ENCODE measurements at regions not wholly inside any gene's neighbourhood (a gene's known extent, or its start where the extent isn't known, plus 50 kb on each side); places are given as distances from the start of the nearest gene placed in this dataset.
"Not testable (repeated sequence)": the region's sequence is repeated elsewhere in the genome, so short reads cannot be mapped to it uniquely, and the experiment has no call there.

DNA sequence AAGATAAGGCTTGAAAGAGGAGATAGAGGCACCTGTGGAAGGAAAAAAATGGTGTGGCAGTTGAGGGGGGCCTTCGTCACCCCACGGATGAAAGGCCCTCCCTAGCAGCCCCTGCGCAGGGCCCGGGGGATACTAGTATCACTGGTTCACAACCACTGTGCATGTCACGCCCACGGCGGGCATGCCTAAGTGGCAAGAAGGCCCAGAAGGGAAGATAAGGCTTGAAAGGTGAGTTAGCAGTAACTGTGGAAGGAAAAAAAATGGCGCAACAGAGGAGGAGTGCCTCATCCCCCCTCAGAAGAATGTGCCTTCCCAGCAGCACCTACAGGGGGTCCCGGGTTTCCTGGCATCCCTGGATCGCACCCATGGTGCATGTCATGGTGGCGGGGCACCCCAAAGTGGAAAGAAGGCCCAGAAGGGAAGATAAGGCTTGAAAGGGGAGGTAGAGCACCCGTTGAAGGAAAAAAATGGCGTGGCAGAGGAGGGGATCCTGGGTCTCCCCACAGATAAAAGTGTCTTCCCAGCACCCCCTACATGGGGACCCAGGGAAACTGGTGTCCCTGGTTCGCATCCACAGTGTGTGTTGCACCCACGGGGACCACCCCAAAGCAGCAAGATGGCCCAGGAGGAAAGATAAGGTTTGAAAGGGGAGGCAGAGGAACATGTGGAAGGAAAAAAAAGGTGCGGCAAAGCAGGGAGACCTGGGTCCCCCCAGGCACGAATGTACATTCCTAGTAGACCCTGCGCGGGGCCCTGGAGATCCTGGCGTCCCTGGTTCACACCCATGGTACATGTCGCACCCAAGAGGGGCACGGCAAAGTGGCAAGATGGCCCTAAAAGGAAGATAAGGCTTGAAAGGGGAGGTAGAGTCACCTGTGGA lies 279.2 kb downstream of the ALG10 start:
- DNase-seq (ENCODE audit: low read depth in 2 of 3, low spot score in 1 of 3): no peak

DNA sequence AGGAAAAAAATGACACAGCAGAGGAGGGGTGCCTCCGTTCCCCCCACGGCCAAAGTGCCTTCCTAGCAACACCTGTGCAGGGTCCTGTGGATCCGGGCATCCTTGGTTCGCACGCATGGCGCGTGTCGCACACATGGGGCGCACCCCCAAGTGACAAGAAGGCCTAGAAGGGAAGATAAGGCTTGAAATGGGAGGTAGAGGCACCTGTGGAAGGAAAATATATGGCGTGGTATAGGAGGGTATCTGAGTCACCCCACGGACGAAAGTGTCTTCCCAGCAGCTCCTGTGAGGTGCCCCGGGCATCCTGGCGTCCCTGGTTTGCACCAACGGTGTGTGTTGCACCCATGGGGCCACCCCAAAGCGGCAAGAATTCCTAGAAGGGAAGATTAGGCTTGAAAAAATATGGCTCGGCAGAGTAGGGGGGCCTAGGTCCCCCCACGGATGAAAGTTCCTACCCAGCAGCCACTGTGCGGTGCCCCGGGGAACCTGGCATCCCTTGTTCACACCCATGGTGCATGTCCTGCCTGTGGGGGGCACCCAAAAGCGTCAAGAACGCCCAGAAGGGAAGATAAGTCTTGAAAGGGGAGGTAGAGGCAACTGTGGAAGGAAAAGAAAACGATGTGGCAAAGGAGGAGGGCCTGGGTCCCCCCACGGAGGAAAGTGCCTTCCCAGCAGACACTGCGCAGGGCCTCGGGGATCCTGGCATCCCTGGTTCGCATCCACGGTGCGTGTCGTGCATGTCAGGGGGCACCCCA lies 280.0 kb downstream of the ALG10 start:
- no peak for DNase-seq (ENCODE audit: low read depth in 2 of 3, low spot score in 1 of 3)

DNA sequence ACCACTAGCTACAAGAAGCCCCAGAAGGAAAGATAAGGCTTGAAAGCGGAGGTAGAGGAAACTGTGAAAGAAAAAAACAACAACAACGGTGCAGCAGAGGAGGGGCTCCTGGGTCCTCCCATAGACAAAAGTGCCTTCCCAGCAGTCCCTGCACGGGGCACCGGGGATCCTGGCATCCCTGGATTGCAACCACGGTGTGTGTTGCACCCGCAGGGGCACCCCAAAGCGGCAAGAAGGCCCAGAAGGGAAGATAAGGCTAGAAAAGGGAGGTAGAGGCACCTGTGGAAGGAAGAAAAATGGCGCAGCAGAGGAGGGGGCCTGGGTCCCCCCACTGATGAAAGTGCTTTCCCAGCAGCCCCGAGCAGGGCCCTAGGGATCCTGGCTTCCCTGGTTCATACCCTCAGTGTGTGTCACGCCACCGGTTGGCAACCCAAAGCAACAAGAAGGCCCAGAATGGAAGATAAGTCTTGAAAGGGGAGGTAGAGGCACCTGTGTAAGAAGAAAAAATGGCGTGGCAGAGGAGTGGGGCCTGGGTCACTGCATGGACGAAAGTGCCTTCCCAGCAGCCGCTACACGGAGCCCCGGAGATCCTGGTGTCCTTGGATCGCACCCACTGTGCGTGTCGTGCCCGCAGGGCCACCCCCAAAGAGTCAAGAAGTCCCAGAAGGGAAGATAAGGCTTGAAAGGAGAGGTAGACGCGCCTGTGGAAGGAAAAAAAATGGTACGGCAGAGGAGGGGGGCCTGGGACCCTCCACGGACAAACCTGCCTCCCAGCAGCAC lies 281.0 kb downstream of the ALG10 start:
- no peak for DNase-seq (ENCODE audit: low read depth in 2 of 3, low spot score in 1 of 3)

DNA sequence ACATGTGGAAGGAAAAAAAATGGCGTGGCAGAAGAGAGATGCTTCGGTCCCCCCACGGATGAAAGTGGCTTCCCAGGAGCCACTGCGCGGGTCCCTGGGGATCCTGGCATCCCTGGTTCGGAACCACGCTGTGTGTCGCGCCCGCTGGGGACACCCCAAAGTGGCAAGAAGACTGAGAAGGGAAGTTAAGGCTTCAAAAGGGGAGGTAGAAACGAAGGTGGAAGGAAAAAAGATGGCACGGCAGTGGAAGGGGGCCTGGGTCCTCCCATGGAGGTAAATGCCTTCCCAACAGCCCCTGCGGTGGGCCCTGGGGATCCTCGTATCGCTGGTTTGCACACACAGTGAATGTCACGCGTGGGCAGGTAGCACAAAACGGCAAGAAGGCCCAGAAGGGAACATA lies 281.7 kb downstream of the ALG10 start:
- no peak for DNase-seq (ENCODE audit: low read depth in 2 of 3, low spot score in 1 of 3)

DNA sequence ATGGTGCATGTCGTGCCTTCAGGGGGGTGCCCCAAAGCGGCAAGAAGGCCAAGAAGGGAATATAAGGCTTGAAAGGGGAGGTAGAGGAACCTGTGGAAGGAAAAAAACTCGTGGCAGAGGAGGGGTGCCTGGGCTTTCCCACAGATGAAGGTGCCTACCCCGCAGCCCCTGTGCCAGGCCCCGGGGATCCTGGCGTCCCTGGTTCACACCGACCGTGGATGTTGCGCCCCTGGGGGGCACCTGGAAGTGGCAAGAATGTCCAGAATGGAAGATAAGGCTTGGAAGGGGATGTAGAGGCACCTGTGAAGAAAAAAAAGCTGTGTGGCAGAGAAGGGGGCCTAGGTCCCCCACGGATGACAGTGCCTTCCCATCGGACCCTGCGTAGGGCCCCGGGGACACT lies 282.2 kb downstream of the ALG10 start:
- no peak for DNase-seq (ENCODE audit: low read depth in 2 of 3, low spot score in 1 of 3)

DNA sequence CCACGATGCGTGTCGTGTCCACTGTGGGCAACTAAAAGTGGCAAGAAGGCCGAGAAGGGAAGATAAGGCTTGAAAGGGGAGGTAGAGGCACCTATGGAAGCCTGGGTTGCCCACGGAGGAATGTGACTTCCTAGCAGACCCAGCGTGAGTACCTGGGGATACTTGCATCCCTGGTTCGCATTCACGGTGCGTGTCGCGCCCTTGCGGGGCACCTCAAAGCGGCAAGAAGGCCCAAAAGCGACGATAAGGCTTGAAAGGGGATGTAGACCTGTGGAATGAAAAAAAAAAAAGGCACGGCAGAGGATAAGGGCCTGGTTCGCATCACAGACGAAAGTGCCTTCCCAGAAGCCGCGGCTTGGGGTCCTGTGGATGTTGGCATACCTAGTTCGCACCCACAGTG lies 282.9 kb downstream of the ALG10 start:
- no peak for DNase-seq (ENCODE audit: low read depth in 2 of 3, low spot score in 1 of 3)

DNA sequence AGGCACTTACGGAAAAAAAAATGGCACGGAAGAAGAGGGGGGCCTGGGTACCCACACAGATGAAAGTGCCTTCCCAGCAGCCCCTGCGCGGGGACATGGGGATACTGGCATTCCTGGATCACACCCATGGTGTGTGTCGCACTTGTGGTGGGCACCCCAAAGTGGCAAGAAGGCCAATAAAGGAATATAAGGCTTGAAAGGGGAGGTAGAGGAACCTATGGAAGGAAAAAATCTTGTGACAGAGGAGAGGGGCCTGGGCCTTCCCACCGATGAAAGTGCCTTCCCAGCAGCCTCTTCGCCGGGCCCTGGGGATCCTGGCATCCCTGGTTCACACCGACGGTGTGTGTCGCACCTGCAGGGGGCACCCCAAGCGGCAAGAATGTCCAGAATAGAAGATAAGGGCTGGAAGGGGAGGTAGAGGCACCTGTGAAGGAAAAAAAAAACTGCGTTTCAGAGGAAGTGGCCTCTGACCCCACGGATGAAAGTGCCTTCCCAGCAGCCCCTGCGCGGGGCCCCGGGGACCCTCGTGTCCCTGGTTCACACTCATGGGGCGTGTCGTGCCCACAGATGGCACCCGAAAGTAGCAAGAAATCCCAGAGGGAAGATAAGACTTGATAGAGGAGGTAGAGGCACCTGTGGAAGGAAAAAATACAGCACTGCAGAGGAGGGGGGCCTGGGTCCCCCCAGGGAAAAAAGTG lies 284.0 kb downstream of the ALG10 start:
- DNase-seq (ENCODE audit: low read depth in 2 of 3, low spot score in 1 of 3): no peak

DNA sequence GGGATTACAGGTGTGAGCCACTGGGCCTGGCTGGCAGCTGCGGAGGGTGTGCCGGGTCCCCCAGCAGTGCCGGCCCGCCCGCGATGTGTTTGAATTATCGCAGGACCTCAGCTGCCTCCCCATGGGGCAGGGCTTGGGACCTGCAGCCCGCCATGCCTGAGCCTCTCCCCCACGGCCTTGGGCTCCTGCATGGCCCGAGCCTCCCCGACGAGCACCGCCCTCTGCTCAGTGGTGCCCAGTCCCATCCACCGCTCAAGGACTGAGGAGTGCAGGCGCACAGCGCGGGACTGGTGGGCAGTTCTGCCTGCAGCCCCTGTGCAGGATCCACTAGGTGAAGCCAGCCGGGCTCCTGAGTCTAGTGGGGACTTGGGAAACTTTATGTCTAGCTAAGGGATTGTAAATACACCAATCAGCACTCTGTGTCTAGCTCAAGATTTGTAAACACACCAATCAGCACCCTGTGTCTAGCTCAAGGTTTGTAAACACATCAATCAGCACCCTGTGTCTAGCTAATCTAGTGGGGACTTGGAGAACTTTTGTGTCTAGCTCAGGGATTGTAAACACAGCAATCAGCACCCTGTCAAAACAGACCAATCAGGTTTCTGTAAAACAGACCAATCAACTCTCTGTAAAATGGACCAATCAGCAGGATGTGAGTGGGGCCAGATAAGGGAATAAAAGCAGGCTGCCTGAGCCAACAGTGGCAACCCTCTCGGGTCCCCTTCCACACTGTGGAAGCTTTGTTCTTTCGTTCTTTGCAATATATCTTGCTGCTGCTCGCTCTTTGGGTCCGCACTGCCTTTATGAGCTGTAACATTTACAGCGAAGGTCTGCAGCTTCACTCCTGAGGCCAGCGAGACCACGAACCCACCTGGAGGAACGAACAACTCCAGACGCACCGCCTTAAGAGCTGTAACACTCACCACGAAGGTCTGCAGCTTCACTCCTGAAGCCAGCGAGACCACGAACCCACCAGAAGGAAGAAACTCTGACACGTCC lies 287.8 kb downstream of the ALG10 start:
- DNase-seq (ENCODE audit: low read depth in 2 of 3, low spot score in 1 of 3): not testable (repeated sequence)

DNA sequence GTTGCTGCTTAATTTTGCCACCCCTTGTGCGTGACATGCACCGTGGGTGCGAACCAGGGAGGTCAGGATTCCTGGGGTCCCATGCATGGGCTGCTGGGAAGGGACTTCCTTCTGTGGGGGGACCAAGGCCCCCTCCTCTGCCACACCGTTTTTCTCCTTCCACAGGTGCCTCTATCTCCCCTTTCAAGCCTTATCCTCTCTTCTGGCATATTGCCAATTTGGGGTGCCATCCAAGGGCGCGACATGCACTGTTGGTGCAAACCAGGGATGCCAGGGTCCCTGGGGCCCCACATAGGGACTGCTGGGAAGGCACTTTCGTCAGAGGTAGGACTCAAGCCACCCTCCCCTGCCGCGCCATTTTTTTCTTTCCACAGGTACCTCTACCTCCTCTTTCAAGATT lies 289.0 kb downstream of the ALG10 start:
- DNase-seq (ENCODE audit: low read depth in 2 of 3, low spot score in 1 of 3): no peak

DNA sequence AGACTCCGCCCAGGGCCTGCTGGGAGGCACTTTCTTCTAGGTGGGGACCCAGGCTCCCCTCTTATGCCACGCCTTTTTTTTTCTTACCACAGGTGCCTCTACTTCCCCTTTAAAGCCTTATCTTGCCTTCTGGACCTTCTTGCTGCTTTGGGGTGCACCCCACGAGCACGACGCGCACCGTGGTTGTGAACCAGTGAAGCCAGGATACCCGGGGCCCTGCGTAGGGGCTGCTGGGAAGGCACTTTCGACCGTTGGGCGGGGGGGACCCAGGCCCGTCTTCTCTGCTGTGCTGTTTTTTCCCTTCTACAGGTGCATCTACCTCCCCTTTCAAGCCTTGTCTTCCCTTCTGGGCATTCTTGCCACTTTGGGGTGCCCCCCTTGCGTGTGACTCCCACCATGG lies 305.4 kb downstream of the ALG10 start:
- DNase-seq (ENCODE audit: low read depth in 2 of 3, low spot score in 1 of 3): no peak

DNA sequence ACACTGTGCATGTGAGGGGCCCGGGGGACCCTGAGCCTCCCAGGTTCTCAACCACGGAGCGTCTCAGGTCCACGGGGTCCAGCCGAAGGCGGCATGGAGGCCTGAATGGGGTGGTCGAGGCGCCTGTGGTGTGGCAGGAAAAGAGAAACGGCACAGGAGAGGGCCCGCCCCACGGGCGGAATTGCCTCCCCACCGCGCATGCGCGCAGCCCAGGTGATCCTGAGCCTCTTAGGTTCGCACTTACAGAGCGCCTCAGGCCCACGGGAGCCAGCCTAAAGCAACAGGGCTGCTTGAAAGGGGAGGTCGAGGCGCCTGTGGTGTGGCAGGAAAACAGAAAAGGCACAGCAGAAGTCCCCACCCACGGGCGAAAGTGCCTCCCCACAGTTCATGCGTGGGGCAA lies 311.0 kb downstream of the ALG10 start:
- DNase-seq (ENCODE audit: low read depth in 2 of 3, low spot score in 1 of 3): no peak

DNA sequence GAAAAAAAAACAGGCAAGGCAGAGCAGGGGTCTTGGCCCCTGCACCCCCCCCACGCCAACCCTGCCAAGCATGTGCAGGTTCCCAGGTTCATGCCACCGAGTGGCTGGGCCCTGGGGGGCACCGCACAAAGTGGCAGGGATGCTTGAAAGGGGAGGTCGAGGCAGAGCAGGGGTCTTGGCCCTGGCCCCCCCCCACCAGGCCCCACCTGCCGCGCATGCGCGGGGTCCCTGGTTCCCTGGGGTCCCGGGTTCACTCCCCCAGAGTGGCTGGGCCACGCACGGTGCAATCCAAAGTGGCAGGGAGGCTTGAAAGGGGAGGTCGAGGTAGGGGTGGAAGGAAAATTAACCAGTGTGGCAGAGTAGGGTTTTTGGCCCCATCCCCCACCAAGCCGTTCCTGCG lies 312.2 kb downstream of the ALG10 start:
- DNase-seq (ENCODE audit: low read depth in 2 of 3, low spot score in 1 of 3): no peak

DNA sequence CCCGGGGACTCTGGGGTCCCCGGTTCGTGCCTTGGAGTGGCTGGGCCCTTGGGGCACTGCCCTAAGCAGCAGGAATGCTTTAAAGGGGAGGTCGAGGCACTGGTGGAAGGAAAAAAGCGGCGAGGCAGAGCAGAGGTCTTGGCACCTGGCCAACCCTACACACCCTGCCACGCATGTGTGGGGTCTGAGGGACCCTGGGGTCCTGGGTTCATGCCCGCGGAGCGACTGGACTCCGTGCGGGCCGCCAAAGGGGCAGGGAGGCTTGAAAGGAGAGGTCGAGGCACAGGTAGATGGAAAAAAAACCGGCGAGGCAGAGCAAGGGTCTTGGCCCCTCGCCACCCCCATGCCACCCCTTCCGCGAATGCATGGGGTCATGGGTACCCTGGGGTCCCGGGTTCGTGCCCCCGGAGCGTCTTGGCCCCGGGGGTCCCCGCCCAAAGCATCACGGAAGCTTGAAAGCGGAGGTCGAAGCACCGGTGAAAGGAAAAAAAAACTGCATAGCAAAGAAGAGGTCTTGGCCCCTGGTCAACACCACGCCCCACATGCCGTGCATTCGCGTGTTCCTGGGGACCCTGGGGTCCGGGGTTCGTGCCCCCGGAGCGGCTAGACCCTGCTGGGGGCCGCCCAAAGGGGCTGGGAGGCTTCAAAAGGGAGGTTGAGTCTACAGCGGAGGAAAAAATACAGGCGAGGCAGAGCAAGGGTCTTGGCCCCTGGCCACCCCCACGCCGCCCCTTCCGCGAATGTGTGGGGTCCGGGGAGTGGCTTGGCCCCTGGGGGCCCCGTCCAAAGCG lies 312.9 kb downstream of the ALG10 start:
- DNase-seq (ENCODE audit: low read depth in 2 of 3, low spot score in 1 of 3): no peak

DNA sequence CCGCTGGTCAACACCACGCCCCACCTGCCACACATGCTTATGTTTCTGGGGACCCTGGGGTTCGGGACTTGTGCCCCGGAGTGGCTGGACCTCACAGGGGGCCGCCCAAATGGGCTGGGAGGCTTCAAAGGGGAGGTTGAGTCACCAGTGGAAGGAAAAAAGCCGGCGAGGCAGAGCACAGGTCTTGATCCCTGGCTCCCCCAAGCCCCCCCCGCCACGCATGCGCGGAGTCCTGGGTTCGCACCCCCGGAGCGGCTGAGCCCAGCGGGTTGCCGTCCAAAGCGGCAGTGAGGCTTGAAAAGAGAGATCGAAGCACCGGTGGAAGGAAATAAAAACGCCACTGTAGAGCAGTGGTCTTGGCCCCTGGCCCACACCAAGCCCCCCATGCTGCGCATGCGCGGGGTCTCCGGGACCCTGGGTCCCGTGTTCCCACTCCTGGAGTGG lies 313.5 kb downstream of the ALG10 start:
- DNase-seq (ENCODE audit: low read depth in 2 of 3, low spot score in 1 of 3): no peak

DNA sequence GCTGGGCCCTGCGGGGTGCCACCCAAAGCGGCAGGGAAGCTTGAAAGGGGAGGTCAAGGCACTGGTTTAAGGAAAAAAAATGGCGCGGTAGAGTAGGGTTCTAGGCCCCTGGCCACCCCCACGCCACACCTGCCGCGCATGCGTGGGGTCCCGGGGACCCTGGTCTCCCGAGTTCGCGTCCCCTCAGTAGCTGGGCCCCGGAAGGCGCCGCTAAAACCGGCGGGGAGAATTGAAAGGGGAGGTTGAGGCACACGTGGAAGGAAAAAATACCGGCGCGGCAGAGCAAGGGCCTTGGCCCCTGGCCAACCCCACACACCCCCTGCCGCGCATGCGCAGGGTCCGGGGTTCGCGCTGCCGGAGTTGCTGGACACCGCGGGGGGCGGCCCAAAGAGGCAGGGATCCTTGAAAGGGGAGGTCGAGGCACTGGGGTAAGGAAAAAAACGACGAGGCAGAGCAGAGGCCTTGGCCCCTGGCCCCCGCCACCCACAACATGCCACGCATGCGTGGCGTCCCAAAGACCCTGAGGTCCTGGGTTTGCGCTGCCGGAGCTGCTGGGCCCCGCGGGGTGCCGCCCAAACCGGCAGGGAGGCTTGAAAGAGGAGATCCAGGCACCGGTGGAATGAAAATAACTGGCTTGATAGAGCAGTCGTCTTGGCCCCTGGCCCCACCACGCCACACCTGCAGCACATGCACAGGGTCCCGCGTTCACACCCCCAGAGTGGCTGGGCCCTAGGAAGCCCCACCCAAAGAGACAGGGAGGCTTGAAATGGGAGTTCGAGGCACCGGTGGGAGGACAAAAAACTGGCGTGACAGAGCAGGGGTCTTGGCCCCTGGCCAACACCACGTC lies 314.5 kb downstream of the ALG10 start:
- no peak for DNase-seq (ENCODE audit: low read depth in 2 of 3, low spot score in 1 of 3)

DNA sequence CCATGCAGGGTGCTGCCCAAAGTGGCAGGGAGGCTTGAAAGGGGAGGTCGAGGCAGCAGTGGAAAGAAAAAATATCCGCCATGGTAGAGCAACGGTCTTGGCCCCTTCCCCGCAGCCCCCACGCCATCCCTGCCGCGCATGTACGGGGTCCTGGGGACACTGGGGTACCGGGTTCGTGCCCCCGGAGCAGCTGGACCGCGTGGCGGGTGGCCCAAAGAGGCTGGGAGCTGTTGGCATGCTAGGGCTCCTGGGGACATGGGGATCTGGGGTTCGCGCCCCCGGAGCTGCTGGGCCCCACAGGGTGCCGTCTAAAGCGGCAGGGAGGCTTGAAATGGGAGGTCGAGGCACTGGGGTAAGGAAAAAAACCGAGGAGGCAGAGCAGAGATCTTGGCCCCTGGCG lies 316.5 kb downstream of the ALG10 start:
- no peak for DNase-seq (ENCODE audit: low read depth in 2 of 3, low spot score in 1 of 3)

DNA sequence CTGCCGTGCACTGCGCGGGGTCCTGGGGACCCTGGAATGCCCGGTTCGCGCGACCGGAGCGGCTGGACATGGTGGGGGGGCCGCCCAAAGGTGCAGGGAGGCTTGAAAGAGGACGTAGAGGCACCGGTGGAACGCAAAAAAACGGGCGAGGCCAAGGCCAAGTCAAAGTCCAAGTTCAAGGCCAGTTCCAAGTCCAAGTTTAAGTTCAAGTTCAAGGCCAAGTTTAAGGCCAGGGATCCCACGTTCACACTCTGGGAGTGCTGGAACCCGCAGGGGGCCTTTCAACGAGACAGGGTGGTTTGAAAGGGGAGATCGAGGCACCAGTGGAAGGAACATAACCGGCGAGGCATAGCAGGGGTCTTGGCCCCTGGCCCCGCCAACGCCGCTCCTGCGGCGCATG lies 317.6 kb downstream of the ALG10 start:
- no peak for DNase-seq (ENCODE audit: low read depth in 2 of 3, low spot score in 1 of 3)

Data from stimulated activated CD4-positive, alpha-beta T cell treated with anti-CD3 and anti-CD28 coated beads, Interleukin-12 subunit alpha, Interleukin-12 subunit beta, amount 100 ng/mL, for 48 hours (primary cell).